Panc1 (cell line): ENCODE measurements at regions not wholly inside any gene's neighbourhood (a gene's known extent, or its start where the extent isn't known, plus 50 kb on each side); places are given as distances from the start of the nearest gene placed in this dataset.

Source experiments
- CTCF ChIP-seq: fragments of 450-650 bp; IDR thresholded peaks from 2 replicates; pipeline ENCODE4 v1.5.1; 2017; ENCODE audit warnings: mild to moderate bottlenecking
- POLR2AphosphoS5 ChIP-seq: IDR thresholded peaks from 2 replicates; pipeline ENCODE4 v1.6.1; 2012; ENCODE audit warnings: mild to moderate bottlenecking, low read depth, low read length, moderate library complexity

- TF ChIP-seq CTCF (no peak), POLR2AphosphoS5 (no peak)
Observed at GRCh38 chrX:14355556-14355955, 173.8 kb upstream of the GLRA2 start.
